HEK293 (cell line): ENCODE measurements at regions not wholly inside any gene's neighbourhood (a gene's known extent, or its start where the extent isn't known, plus 50 kb on each side); places are given as distances from the start of the nearest gene placed in this dataset.

Experiments used
- CTCF ChIA-PET: fragments of 350-600 bp; formaldehyde crosslinking; extraction: SDS; loops from one replicate; lab custom pipeline; 2021; ENCODE audit warnings: antibody characterized with exemption; lab: Yijun Ruan, JAX
- POLR2A ChIA-PET: fragments of 300-600 bp; formaldehyde crosslinking; extraction: SDS; loops from one replicate; lab custom pipeline; 2020; ENCODE audit warnings: antibody characterized with exemption, inconsistent platforms; lab: Yijun Ruan, JAX
- H3K27ac ChIP-seq: fragments of 200-500 bp; sonication (Bioruptor generic); 2 replicates; pipeline ENCODE4 v1.5.1; 2014; ENCODE audit warnings: low read depth, low read length, control low read depth, inconsistent platforms; ENCODE audit errors: extremely low read depth
- H3K36me3 ChIP-seq, 2 experiments: fragments of 200-500 bp in 1 of 2; sonication (Bioruptor generic) in 1 of 2; 1 replicate in 1 of 2; 2 replicates in 1 of 2; pipeline ENCODE4 v1.5.1; 2014 to 2017; ENCODE audit warnings: inconsistent platforms in 2 of 2, low read length in 2 of 2; ENCODE audit not compliant: control insufficient read depth in 2 of 2, insufficient read depth in 1 of 2
- H3K4me1 ChIP-seq: fragments of 200-500 bp; sonication (Bioruptor generic); 2 replicates; pipeline ENCODE4 v1.5.1; 2014; ENCODE audit warnings: mild to moderate bottlenecking, low read length, inconsistent platforms; ENCODE audit not compliant: control insufficient read depth, insufficient read depth
- H3K4me3 ChIP-seq: 2 replicates; pipeline ENCODE4 v1.5.1; 2011; ENCODE audit warnings: low read depth, mild to moderate bottlenecking, control low read depth, low read length, moderate library complexity
- H3K9me3 ChIP-seq: fragments of 200-500 bp; sonication (Bioruptor generic); 2 replicates; pipeline ENCODE4 v1.5.1; 2014; ENCODE audit warnings: low read depth, low read length, inconsistent platforms; ENCODE audit not compliant: control insufficient read depth, insufficient read depth
- GFI1B ChIP-seq: fragments of 450-650 bp; formaldehyde crosslinking; IDR thresholded peaks from 2 replicates; pipeline ENCODE4 v1.5.1; 2016; ENCODE audit warnings: missing biosample characterization, missing genetic modification characterization
- GLIS1 ChIP-seq: fragments of 450-650 bp; formaldehyde crosslinking; IDR thresholded peaks from 2 replicates; pipeline ENCODE4 v1.5.1; 2016; ENCODE audit warnings: missing biosample characterization, missing genetic modification characterization
- KLF7 ChIP-seq: fragments of 450-650 bp; formaldehyde crosslinking; IDR thresholded peaks from 2 replicates; pipeline ENCODE4 v1.5.1; 2016; ENCODE audit warnings: missing biosample characterization, missing genetic modification characterization, borderline replicate concordance
- OVOL3 ChIP-seq: fragments of 450-650 bp; formaldehyde crosslinking; IDR thresholded peaks from 2 replicates; pipeline ENCODE4 v1.5.1; 2016; ENCODE audit warnings: missing biosample characterization, missing genetic modification characterization
- SCRT2 ChIP-seq: fragments of 450-650 bp; formaldehyde crosslinking; IDR thresholded peaks from 2 replicates; pipeline ENCODE4 v1.5.1; 2016; ENCODE audit warnings: missing biosample characterization, missing genetic modification characterization
- ZBTB20 ChIP-seq: fragments of 450-650 bp; formaldehyde crosslinking; IDR thresholded peaks from 2 replicates; pipeline ENCODE4 v1.5.1; 2016; ENCODE audit warnings: missing biosample characterization, missing genetic modification characterization
- ZFP3 ChIP-seq: fragments of 450-650 bp; formaldehyde crosslinking; IDR thresholded peaks from 2 replicates; pipeline ENCODE4 v1.5.1; 2016; ENCODE audit warnings: low read depth, missing biosample characterization, missing genetic modification characterization
- ZNF112 ChIP-seq: fragments of 450-650 bp; formaldehyde crosslinking; IDR thresholded peaks from 2 replicates; pipeline ENCODE4 v1.5.0; 2017; ENCODE audit warnings: missing biosample characterization, missing genetic modification characterization
- ZNF274 ChIP-seq, 2 experiments: fragments of 200-500 bp in 1 of 2; fragments of 450-650 bp in 1 of 2; sonication (Bioruptor generic) in 1 of 2; formaldehyde crosslinking in 1 of 2; IDR thresholded peaks; 2 replicates each; pipeline versions ENCODE4 v1.5.1 to v1.6.1; 2014 to 2016; ENCODE audit warnings: borderline replicate concordance in 1 of 2, inconsistent platforms in 1 of 2, low read length in 1 of 2, missing biosample characterization in 1 of 2, missing genetic modification characterization in 1 of 2
- ZNF292 ChIP-seq: fragments of 450-650 bp; formaldehyde crosslinking; IDR thresholded peaks from 2 replicates; pipeline ENCODE4 v1.5.1; 2016; ENCODE audit warnings: low read depth, missing biosample characterization, missing genetic modification characterization, borderline replicate concordance
- ZNF623 ChIP-seq: fragments of 450-650 bp; formaldehyde crosslinking; IDR thresholded peaks from 2 replicates; pipeline ENCODE4 v1.5.1; 2016; ENCODE audit warnings: missing biosample characterization, missing genetic modification characterization
- ZNF629 ChIP-seq: fragments of 450-650 bp; formaldehyde crosslinking; IDR thresholded peaks from 2 replicates; pipeline ENCODE4 v1.5.1; 2017; ENCODE audit warnings: missing biosample characterization, missing genetic modification characterization
- ZNF654 ChIP-seq: fragments of 450-650 bp; formaldehyde crosslinking; IDR thresholded peaks from 2 replicates; pipeline ENCODE4 v1.5.1; 2016; ENCODE audit warnings: low read depth, missing biosample characterization, missing genetic modification characterization
- ZSCAN23 ChIP-seq: fragments of 450-650 bp; formaldehyde crosslinking; IDR thresholded peaks from 2 replicates; pipeline ENCODE4 v1.5.1; 2016; ENCODE audit warnings: missing biosample characterization, missing genetic modification characterization
- TF ChIP-seq, protein P1 (sequence below): fragments of 450-650 bp; formaldehyde crosslinking; IDR thresholded peaks from 2 replicates; pipeline ENCODE4 v1.5.1; 2016; ENCODE audit warnings: missing biosample characterization, missing genetic modification characterization
- TF ChIP-seq, protein P2 (sequence below): fragments of 450-650 bp; formaldehyde crosslinking; IDR thresholded peaks from 2 replicates; pipeline ENCODE4 v1.5.1; 2017; ENCODE audit warnings: missing biosample characterization, missing genetic modification characterization
- TF ChIP-seq, protein P3 (sequence below): fragments of 450-650 bp; formaldehyde crosslinking; IDR thresholded peaks from 2 replicates; pipeline ENCODE4 v1.5.1; 2017; ENCODE audit warnings: missing biosample characterization, mild to moderate bottlenecking, missing genetic modification characterization, moderate library complexity

DNA sequence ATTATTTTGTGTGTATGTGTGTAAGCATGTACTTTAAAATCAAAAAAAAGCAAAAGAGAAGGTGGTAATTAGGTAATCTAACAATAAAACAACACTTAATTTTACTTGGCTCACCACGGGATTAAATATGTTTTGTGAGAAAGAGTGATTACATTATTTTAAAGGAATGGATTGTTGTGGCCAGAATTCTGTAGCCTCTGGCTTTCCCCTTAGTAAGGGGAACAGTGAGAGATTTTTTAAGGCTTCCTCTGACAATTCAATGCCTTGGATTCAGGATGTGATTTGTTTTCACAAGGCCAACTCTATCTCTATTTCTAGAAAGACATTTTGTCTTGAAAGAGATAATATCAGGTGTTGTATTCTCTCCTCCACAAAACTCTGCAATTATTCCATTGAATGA, 560.3 kb upstream of the CDH8 start (continued):
- no peak for TF ChIP-seq ZNF623
- TF ChIP-seq GFI1B: no peak
- TF ChIP-seq ZBTB20 (tag by site-specific recombination): no peak
- TF ChIP-seq SCRT2 (tag by site-specific recombination): no peak
- no peak for TF ChIP-seq ZNF292 (tag by site-specific recombination)
- TF ChIP-seq OVOL3 (tag by site-specific recombination): no peak

DNA sequence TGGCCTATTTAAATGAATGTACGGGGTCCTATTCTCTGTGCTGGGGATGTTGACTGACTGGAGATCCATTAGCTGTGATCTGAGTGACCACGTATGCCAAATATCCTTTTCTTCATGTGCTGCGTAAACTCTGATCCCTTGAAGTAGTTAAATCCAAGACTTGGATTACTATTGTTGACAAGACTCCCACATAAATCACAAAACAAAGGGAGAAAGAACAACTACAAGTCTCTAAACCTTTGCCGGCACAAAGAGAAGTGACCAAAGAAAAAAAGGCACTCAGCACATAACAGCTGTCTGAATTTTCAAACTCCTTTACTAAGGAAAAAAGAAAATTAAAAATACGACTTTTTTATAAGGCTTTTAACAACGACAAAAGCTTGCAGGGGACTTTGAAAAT, 559.9 kb upstream of the CDH8 start:
- no peaks in the 10 kb centered on the region for H3K9me3 ChIP-seq
- TF ChIP-seq ZNF274 (IDR thresholded peaks at IDR 0.05; ENCODE audit: low read length): no peak
- no peak for TF ChIP-seq ZNF274 (tag by site-specific recombination; IDR thresholded peaks at IDR 0.05; ENCODE audit: borderline replicate concordance)
- no peak for TF ChIP-seq ZNF629 (tag by site-specific recombination)
- TF ChIP-seq ZNF623: no peak
- no peak for TF ChIP-seq GLIS1 (tag by site-specific recombination)
- TF ChIP-seq, protein P1, sequence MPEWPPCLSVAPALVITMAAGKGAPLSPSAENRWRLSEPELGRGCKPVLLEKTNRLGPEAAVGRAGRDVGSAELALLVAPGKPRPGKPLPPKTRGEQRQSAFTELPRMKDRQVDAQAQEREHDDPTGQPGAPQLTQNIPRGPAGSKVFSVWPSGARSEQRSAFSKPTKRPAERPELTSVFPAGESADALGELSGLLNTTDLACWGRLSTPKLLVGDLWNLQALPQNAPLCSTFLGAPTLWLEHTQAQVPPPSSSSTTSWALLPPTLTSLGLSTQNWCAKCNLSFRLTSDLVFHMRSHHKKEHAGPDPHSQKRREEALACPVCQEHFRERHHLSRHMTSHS (tag by site-specific recombination): no peak
- TF ChIP-seq ZFP3 (tag by site-specific recombination): no peak
- TF ChIP-seq, protein P2, sequence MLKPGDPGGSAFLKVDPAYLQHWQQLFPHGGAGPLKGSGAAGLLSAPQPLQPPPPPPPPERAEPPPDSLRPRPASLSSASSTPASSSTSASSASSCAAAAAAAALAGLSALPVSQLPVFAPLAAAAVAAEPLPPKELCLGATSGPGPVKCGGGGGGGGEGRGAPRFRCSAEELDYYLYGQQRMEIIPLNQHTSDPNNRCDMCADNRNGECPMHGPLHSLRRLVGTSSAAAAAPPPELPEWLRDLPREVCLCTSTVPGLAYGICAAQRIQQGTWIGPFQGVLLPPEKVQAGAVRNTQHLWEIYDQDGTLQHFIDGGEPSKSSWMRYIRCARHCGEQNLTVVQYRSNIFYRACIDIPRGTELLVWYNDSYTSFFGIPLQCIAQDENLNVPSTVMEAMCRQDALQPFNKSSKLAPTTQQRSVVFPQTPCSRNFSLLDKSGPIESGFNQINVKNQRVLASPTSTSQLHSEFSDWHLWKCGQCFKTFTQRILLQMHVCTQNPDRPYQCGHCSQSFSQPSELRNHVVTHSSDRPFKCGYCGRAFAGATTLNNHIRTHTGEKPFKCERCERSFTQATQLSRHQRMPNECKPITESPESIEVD (tag by site-specific recombination): no peak
- no peak for TF ChIP-seq KLF7 (tag by site-specific recombination)
- no peak overlapping the region for H3K27ac ChIP-seq
- ChIA-PET POLR2A (no interaction called here), CTCF (no interaction called here)
- no peaks in the 10 kb centered on the region for H3K36me3 ChIP-seq
- H3K4me3 ChIP-seq: no peak overlapping the region
- no peaks in the 10 kb centered on the region for H3K4me1 ChIP-seq

DNA sequence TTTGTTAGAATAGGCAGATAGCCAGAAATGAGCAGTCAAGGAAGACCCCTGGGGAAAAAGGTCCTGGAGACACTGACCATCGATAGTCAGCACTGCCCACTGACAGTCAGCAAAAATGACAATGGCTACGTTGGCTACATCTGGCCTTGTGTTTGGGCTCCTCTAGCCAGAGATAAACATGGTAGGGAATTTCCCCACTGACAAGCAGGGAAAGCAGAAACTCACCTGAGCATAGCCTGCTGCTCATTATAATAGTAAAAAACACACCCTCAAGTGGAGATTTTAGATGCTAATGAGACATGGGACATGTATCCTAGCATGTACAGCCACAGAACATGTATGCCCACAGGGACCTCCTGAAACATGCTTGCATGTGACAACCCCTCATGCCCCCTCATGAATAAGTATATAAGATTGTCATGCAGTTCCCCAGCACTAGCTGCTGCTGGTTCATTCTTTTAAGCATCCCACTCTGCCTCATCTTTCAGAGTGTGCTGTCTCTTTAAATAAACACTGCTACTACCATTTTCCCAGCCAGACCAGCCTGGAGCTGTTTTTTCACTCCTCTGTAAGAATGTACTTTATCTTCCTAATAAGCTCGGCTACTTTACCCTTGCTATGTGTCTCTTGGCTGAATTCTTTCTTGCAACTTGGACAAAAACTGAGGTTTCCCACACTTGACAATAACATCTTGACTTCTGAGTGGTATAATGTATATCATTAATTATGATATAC, 550.1 kb upstream of the CDH8 start:
- H3K36me3 ChIP-seq: no peaks in the 10 kb centered on the region
- no peak overlapping the region for H3K27ac ChIP-seq
- H3K4me1 ChIP-seq: no peaks in the 10 kb centered on the region
- TF ChIP-seq, protein P3, sequence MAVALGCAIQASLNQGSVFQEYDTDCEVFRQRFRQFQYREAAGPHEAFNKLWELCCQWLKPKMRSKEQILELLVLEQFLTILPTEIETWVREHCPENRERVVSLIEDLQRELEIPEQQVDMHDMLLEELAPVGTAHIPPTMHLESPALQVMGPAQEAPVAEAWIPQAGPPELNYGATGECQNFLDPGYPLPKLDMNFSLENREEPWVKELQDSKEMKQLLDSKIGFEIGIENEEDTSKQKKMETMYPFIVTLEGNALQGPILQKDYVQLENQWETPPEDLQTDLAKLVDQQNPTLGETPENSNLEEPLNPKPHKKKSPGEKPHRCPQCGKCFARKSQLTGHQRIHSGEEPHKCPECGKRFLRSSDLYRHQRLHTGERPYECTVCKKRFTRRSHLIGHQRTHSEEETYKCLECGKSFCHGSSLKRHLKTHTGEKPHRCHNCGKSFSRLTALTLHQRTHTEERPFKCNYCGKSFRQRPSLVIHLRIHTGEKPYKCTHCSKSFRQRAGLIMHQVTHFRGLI (tag by site-specific recombination): no peak
- TF ChIP-seq ZNF112 (tag by site-specific recombination) (no peak), ZNF654 (tag by site-specific recombination) (no peak), ZSCAN23 (tag by site-specific recombination) (no peak)
- ChIA-PET POLR2A (no interaction called here), CTCF (no interaction called here)
- H3K9me3 ChIP-seq: no peaks in the 10 kb centered on the region
- no peak overlapping the region for H3K4me3 ChIP-seq
